COLO829 (cell line): ENCODE measurements at regions not wholly inside any gene's neighbourhood (a gene's known extent, or its start where the extent isn't known, plus 50 kb on each side); places are given as distances from the start of the nearest gene placed in this dataset.

Source experiments
- DNase-seq: peaks from one replicate; pipeline ENCODE4 v3.0.0; 2012; ENCODE audit warnings: low spot score

- no peak for DNase-seq
Observed at GRCh38 chr1:91575909-91576519, 75.4 kb downstream of the CDC7 start.

GRCh38 chr1:91578320-91579109 lies 77.9 kb downstream of the CDC7 start:
- no peak for DNase-seq

- DNase-seq: no peak
Observed at GRCh38 chr1:91579658-91580228, 79.1 kb downstream of the CDC7 start.

- DNase-seq: no peak
Observed at GRCh38 chr1:91582431-91582921, 81.8 kb downstream of the CDC7 start.

GRCh38 chr1:91583326-91583755 lies 82.7 kb downstream of the CDC7 start:
- no peak for DNase-seq

GRCh38 chr1:91584309-91584708 lies 83.7 kb downstream of the CDC7 start:
- DNase-seq: no peak

GRCh38 chr1:91584878-91585277 lies 84.2 kb downstream of the CDC7 start:
- no peak for DNase-seq

- DNase-seq: no peak
Observed at GRCh38 chr1:91585502-91585901, 84.9 kb downstream of the CDC7 start.

- DNase-seq: no peak
Observed at GRCh38 chr1:91585982-91586381, 85.3 kb downstream of the CDC7 start.

- no peak for DNase-seq
Observed at GRCh38 chr1:91589437-91589836, 88.8 kb downstream of the CDC7 start.

GRCh38 chr1:91591175-91591974 lies 90.7 kb downstream of the CDC7 start:
- no peak for DNase-seq

- DNase-seq: no peak
Observed at GRCh38 chr1:91592716-91593477, 92.2 kb downstream of the CDC7 start.

- no peak for DNase-seq
Observed at GRCh38 chr1:91594383-91595055, 93.9 kb downstream of the CDC7 start.

- DNase-seq: no peak
Observed at GRCh38 chr1:91596474-91596873, 95.8 kb downstream of the CDC7 start.

GRCh38 chr1:91597215-91597614 lies 96.6 kb downstream of the CDC7 start:
- DNase-seq: no peak

GRCh38 chr1:91600431-91601337 lies 100.0 kb downstream of the CDC7 start:
- no peak for DNase-seq

- DNase-seq: no peak
Observed at GRCh38 chr1:91601554-91602376, 101.1 kb downstream of the CDC7 start.

- DNase-seq: no peak
Observed at GRCh38 chr1:91603409-91603808, 102.8 kb downstream of the CDC7 start.

- no peak for DNase-seq
Observed at GRCh38 chr1:91604632-91605031, 104.0 kb downstream of the CDC7 start.
